Memory B cell (primary cell): ENCODE measurements at regions not wholly inside any gene's neighbourhood (a gene's known extent, or its start where the extent isn't known, plus 50 kb on each side); places are given as distances from the start of the nearest gene placed in this dataset.

Experiments used
- ATAC-seq: fragments of 150-1000 bp; cut with Tn5 transposase; 2 replicates; pipeline ENCODE4 v1.10.0; 2021; ENCODE audit warnings: low read depth, mild to moderate bottlenecking, moderate library complexity
- DNase-seq, 2 donors: peaks; one replicate each; pipeline ENCODE4 v3.0.0; 2022; ENCODE audit warnings: low spot score in 2 of 2
- H3K27ac Mint-ChIP-seq: one replicate; pipeline ENCODE4 v1.8.0; 2022; ENCODE audit warnings: mild to moderate bottlenecking, moderate library complexity, mixed read lengths
- H3K27me3 Mint-ChIP-seq: one replicate; pipeline ENCODE4 v1.8.0; 2022; ENCODE audit warnings: mixed read lengths
- H3K36me3 Mint-ChIP-seq: one replicate; pipeline ENCODE4 v1.8.0; 2022; ENCODE audit warnings: mild to moderate bottlenecking, mixed read lengths
- H3K4me1 Mint-ChIP-seq: one replicate; pipeline ENCODE4 v1.8.0; 2022; ENCODE audit warnings: mixed read lengths
- H3K4me3 Mint-ChIP-seq: one replicate; pipeline ENCODE4 v1.8.0; 2022; ENCODE audit warnings: mild to moderate bottlenecking, moderate library complexity, mixed read lengths
- H3K9me3 Mint-ChIP-seq: one replicate; pipeline ENCODE4 v1.8.0; 2022; ENCODE audit warnings: mixed read lengths

DNA sequence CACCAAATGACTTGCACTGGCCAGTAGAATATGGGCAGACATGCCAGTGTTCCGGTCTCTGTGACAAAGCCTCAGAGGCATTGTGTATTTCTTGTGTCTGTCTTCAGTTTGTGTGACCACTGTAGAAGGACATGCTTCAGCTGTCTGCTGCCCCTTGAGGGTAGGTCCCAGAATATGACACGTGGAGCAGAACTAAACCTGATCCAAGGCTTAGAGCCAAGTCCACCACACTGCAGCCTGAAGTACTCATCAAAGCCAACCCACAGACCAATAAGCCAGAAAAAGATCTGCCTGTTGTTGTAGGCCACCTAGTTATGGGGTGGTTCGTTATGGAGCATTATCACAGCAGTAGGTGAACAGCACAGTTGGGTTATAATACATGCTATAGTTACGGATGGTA lies 468.9 kb downstream of the PSAT1 start:
- ATAC-seq (no peak), DNase-seq (no peak)
- no peak overlapping the region for H3K27ac Mint-ChIP-seq
- H3K4me3 Mint-ChIP-seq, result no peak overlapping the region
- no peaks in the 10 kb centered on the region for H3K9me3 Mint-ChIP-seq
- no peaks in the 10 kb centered on the region for H3K36me3 Mint-ChIP-seq
- H3K4me1 Mint-ChIP-seq, result peaks cover 6% of the 10 kb centered on the region
- H3K27me3 Mint-ChIP-seq, result no peaks in the 10 kb centered on the region

DNA sequence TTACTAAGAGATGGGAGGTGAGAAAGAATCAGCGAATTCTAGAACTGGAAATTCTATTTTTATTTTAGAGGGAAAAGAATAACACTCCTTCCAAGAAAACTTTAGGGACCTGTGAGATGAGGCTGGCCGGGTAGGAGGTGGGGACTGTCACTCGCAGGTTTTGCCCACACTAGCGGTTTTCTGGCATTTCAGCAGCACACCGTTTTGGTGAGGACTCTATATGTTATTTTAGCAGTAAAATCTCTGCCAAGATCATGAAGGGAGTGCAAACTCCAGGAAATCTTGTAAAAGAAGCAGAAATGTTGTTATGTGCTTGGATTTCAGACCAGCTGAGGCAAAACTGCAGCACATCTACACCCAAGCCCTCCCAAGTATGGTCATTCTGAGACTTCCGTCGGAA lies 470.6 kb downstream of the PSAT1 start:
- H3K27ac Mint-ChIP-seq, result no peak overlapping the region

DNA sequence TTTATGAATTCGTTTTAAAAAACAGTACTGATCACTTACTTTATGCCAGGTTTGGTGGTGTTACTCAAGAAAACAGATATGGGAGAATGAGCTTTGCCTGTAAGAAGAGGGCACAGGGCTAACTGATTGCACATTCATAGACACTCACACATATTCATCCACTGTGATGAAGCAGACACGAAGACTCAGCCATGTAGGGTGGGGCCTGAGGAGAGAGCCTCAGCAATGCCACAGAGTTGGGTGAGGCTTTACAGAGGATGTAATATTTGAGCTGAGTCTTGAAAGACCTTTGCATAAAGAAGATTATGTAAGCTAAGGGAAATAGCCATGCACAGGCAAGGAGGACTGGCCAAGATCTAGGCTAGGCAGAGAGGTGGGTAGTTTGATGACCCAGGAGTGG lies 472.8 kb downstream of the PSAT1 start:
- no peaks in the 10 kb centered on the region for H3K36me3 Mint-ChIP-seq
- no peak overlapping the region for H3K4me3 Mint-ChIP-seq
- no peak for DNase-seq
- peaks cover 6% of the 10 kb centered on the region for H3K4me1 Mint-ChIP-seq
- peak overlapping the region; percentile 56 for H3K27ac Mint-ChIP-seq
- ATAC-seq, result peak; percentile 38
- no peaks in the 10 kb centered on the region for H3K27me3 Mint-ChIP-seq
- no peaks in the 10 kb centered on the region for H3K9me3 Mint-ChIP-seq

More for the DNA sequence above, 470.6 kb downstream of the PSAT1 start:
- H3K9me3 Mint-ChIP-seq, result no peaks in the 10 kb centered on the region
- DNase-seq, result no peak
- H3K27me3 Mint-ChIP-seq, result no peaks in the 10 kb centered on the region
- no peaks in the 10 kb centered on the region for H3K36me3 Mint-ChIP-seq
- no peak for ATAC-seq
- H3K4me3 Mint-ChIP-seq, result no peak overlapping the region
- H3K4me1 Mint-ChIP-seq, result peaks cover 6% of the 10 kb centered on the region

DNA sequence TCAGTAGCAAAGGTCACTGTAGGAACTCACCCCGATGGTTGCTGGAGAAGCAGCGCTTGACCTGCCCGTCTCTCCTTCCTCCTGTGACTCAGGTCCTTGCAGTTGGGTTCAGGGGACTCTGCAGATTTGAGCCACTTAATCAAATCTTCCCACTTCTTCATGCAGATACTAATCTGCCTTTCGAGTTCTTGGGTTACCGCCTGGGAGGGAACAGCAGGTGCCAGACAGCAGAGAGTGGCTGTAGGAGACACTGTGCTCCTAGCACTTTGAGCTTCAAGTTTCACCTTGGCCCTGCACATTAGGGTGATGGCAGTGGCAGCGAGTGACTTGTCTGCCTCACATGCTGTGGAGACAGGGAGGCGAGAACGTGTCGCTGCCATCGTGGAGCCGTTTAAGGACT lies 478.3 kb downstream of the PSAT1 start:
- Mint-ChIP-seq H3K4me1 (peaks cover 18% of the 10 kb centered on the region), H3K27me3 (no peaks in the 10 kb centered on the region), H3K4me3 (no peak overlapping the region), H3K27ac (no peak overlapping the region), H3K9me3 (no peaks in the 10 kb centered on the region), H3K36me3 (no peaks in the 10 kb centered on the region)
- no peak for DNase-seq
- no peak for ATAC-seq

DNA sequence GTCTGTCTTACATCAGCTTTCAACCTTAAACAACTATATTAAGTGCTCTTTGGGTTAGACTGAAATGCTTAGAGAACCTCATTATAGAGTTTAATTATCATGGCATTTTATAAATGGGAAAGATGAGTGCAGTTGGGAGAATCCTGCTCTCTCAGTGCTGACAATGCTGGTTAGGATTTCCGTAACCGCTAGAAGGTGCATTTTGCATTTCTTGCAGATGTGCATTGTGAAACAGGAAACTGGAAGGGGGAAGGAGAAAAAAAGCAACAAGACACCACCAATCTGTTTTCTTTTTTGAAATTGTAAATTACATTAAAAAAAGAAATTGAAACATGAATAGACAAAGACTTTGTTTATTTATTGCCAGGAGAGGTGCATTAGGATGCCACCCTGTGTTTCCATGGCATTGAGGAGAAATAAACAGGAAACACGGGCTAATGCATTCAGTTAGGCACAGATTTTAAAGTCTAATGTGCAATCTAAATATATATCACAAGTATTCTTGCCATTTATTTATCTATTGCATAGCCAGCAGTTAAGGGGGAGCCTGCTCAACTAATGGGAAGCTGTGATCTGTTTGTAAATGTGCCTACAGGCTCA lies 478.9 kb downstream of the PSAT1 start:
- Mint-ChIP-seq H3K4me1 (peaks cover 18% of the 10 kb centered on the region), H3K27me3 (no peaks in the 10 kb centered on the region)

DNA sequence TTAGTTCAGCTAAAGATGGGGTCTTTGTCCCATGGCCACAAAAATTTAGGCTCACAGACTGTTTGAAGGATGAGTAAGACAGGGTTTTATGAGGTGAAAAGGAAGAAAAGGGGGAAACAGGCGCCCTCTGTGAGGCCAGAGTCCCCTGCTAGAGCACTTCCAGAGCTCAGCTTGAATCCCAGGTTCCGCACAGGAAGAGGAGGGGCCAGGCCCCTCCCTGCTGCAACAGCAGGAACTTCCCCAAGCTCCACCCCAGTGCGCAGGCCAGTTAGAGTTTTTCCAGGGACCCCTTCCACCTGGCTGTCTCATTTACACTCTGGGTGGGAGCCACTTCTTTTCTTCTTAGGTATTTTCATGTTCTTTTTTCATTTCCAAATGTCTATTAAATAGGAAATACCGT lies 480.8 kb downstream of the PSAT1 start:
- H3K36me3 Mint-ChIP-seq, result no peaks in the 10 kb centered on the region
- H3K4me1 Mint-ChIP-seq, result peaks cover 18% of the 10 kb centered on the region
- DNase-seq (no peak), ATAC-seq (no peak)
- H3K4me3 Mint-ChIP-seq, result no peak overlapping the region
- no peaks in the 10 kb centered on the region for H3K9me3 Mint-ChIP-seq
- H3K27me3 Mint-ChIP-seq, result no peaks in the 10 kb centered on the region
- no peak overlapping the region for H3K27ac Mint-ChIP-seq

More for the DNA sequence above, 478.9 kb downstream of the PSAT1 start:
- peak overlapping the region; percentile 30 for H3K4me3 Mint-ChIP-seq
- H3K36me3 Mint-ChIP-seq, result no peaks in the 10 kb centered on the region
- DNase-seq (no peak), ATAC-seq (peak; percentile 21)
- H3K9me3 Mint-ChIP-seq, result no peaks in the 10 kb centered on the region
- no peak overlapping the region for H3K27ac Mint-ChIP-seq

DNA sequence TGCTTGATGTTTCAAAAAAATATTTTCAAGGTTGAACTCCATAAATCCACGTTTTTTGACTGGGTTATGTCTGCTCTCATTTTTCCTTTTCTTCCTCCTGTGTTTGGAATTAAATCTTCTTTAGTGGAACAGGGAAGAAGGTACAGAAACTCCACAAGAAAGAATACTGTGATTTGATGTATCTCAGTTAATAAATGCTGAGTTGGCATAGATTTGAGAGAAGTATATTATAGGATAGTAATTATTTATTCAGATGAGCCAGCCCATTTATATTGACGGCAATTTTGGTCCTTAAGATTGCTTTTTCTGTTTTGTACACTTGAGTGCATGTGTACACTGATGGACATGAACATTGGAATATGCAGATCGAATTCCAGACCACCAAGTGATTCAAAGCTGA lies 481.4 kb downstream of the PSAT1 start:
- peaks cover 19% of the 10 kb centered on the region for H3K4me1 Mint-ChIP-seq
- H3K27ac Mint-ChIP-seq, result no peak overlapping the region
- no peak for DNase-seq
- no peaks in the 10 kb centered on the region for H3K9me3 Mint-ChIP-seq
- no peak overlapping the region for H3K4me3 Mint-ChIP-seq
- H3K27me3 Mint-ChIP-seq, result no peaks in the 10 kb centered on the region
- ATAC-seq, result no peak
- no peaks in the 10 kb centered on the region for H3K36me3 Mint-ChIP-seq

DNA sequence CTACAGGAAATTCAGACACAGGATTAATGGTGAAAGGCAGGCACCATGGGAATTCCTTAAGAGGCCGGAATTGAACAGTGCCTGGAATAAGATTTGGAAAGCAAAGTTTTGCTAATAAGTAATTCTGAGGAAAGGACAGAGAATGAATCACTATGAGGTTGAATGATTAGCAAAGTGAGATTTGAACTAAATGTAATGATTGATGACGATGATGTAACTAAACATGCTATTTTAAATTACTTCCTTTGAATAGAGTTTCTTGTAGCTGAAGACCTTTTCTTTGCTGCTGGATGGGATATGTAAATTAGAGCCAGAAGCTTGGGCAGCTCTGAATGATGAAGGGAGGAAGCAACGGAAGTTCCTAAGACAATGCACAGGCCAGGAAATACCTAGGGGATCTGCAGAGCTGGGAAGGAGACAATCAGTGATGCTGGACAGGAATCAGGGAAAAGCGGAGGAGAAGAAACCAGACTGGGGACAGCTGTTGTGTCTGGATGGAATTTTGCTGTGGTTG lies 482.0 kb downstream of the PSAT1 start:
- no peak for ATAC-seq

DNA sequence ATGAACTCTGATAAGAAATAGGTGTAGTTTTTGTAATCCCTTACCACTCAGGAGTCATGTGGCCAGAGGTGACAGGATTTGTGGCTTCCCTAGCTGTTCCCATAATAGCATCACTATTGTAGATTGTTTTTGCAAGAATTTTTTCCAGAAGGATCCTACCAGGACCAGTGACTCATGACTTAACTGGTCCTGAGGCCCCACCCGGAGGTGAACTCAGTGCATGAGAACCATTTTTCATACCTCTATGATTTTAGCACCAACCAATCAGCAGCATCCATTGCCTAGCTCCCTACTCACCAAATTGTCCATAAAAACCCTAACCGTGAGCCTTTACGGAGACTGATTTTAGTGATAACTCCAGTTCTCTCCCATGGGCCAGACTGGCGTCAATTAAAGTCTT lies 484.8 kb downstream of the PSAT1 start:
- H3K36me3 Mint-ChIP-seq, result no peaks in the 10 kb centered on the region
- no peak overlapping the region for H3K4me3 Mint-ChIP-seq
- DNase-seq (no peak), ATAC-seq (no peak)
- H3K27ac Mint-ChIP-seq, result no peak overlapping the region
- H3K9me3 Mint-ChIP-seq, result no peaks in the 10 kb centered on the region
- H3K4me1 Mint-ChIP-seq, result peaks cover 10% of the 10 kb centered on the region
- no peaks in the 10 kb centered on the region for H3K27me3 Mint-ChIP-seq

More for the DNA sequence above, 482.0 kb downstream of the PSAT1 start:
- no peaks in the 10 kb centered on the region for H3K36me3 Mint-ChIP-seq
- H3K27ac Mint-ChIP-seq, result no peak overlapping the region
- no peak overlapping the region for H3K4me3 Mint-ChIP-seq
- H3K27me3 Mint-ChIP-seq, result no peaks in the 10 kb centered on the region
- no peak for DNase-seq
- no peaks in the 10 kb centered on the region for H3K9me3 Mint-ChIP-seq
- H3K4me1 Mint-ChIP-seq, result peaks cover 21% of the 10 kb centered on the region

DNA sequence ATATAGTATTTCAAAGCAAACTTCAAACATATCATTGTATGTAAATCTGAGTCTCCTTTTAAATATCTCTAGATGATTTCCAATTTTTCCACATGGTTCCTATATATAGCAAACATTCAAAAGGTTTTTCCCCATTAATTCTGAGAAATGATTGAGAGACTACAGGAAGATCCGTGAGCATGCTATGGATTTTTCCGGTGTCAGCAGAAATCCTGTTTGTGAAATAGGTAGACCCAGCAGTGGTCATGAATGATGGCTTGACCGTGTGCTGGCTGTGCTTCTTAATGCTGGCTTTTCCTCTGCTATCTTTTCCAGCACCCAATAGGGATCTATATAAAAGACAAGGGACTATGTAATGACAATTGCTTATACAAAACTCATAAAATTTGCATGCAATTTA lies 485.3 kb downstream of the PSAT1 start:
- ATAC-seq, result no peak
- H3K4me3 Mint-ChIP-seq, result no peak overlapping the region
- H3K9me3 Mint-ChIP-seq, result no peaks in the 10 kb centered on the region
- peaks cover 6% of the 10 kb centered on the region for H3K4me1 Mint-ChIP-seq
- no peaks in the 10 kb centered on the region for H3K27me3 Mint-ChIP-seq
- H3K27ac Mint-ChIP-seq, result no peak overlapping the region
- no peak for DNase-seq
- H3K36me3 Mint-ChIP-seq, result no peaks in the 10 kb centered on the region

DNA sequence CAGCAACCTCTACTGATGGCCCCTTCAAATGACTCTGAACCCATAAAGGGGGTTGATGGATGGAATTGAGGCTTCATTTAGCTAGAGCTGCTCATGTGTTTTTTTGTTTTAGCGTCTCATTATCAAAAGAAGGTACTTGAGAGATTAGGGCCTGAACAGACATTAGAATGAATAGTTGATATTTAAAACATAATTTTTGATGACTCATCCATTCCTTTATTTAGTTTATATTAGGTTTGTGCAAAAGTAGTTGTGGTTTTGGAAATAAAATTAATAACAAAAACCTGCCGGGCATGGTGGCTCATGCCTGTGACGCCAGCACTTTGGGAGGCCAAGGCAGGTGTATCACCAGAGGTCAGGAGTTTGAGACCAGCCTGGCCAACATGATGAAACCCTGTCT lies 485.9 kb downstream of the PSAT1 start:
- Mint-ChIP-seq H3K4me1 (peaks cover 6% of the 10 kb centered on the region), H3K9me3 (no peaks in the 10 kb centered on the region), H3K27me3 (no peaks in the 10 kb centered on the region), H3K27ac (no peak overlapping the region), H3K4me3 (no peak overlapping the region), H3K36me3 (no peaks in the 10 kb centered on the region)
- DNase-seq (no peak), ATAC-seq (no peak)

DNA sequence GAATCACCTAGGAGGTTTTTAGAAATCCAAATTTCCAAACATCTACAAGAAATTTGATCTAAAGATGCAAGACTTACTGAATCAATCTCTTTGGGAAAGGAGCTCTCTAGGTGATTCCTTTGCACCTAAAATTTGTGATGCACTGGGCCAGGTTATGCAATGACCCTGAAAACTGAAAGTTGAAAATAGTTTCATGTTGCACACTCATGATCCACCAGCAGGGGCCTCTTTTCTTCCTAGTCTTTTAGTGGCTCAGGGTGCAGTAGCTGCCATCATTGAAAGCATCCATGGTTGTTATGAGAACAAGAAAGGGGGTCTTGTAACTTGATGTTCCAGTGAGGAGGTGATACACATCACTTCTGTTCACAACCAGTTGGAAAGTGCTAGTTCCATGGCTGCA lies 486.8 kb downstream of the PSAT1 start:
- Mint-ChIP-seq H3K9me3 (no peaks in the 10 kb centered on the region), H3K27ac (no peak overlapping the region), H3K27me3 (no peaks in the 10 kb centered on the region), H3K4me1 (peaks cover 6% of the 10 kb centered on the region), H3K36me3 (no peaks in the 10 kb centered on the region), H3K4me3 (no peak overlapping the region)
- ATAC-seq (no peak), DNase-seq (no peak)

DNA sequence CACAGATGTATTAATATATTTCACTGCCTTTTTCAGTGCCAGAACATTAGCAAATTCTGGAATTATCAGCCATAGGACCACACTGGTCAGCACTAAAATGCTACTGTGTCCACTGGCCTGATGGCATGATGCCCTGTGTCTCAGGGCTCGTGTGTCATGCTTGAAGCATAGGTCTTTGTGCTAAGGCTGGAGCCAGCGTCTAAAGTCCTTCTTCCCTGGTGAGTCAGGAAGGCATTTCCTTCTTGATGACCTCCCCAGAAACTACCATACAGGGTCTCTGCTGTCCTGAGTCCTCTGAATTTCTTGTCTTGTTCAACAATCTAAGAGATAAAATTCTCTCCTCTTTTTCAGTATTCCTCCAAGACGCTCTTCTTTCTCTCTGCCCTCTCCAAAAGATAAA lies 489.9 kb downstream of the PSAT1 start:
- no peaks in the 10 kb centered on the region for H3K27me3 Mint-ChIP-seq
- ATAC-seq, result no peak
- DNase-seq, result no peak

DNA sequence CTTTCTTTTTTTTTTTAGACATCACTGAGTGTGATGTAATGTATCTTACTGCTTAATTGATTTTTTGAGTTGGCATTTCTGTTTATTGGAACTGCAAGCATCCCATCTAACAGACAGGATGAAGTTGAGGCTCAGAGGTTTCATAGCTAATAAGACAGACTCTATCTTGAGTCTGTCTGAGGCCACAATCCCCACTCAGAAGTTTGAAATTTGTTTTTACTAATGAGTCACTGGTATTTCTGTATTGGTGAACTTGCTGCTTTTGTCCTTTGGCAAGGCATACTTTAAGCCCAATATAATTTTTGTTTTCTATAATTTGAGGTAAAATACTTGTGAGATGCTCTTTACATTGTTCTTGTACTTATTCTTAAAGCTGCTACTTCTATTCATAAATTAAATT lies 491.2 kb downstream of the PSAT1 start:
- H3K4me1 Mint-ChIP-seq, result peaks cover 4% of the 10 kb centered on the region
- no peak for DNase-seq

More for the DNA sequence above, 489.9 kb downstream of the PSAT1 start:
- Mint-ChIP-seq H3K4me3 (no peak overlapping the region), H3K9me3 (peaks cover 1% of the 10 kb centered on the region), H3K36me3 (no peaks in the 10 kb centered on the region), H3K27ac (no peak overlapping the region), H3K4me1 (peaks cover 4% of the 10 kb centered on the region)

DNA sequence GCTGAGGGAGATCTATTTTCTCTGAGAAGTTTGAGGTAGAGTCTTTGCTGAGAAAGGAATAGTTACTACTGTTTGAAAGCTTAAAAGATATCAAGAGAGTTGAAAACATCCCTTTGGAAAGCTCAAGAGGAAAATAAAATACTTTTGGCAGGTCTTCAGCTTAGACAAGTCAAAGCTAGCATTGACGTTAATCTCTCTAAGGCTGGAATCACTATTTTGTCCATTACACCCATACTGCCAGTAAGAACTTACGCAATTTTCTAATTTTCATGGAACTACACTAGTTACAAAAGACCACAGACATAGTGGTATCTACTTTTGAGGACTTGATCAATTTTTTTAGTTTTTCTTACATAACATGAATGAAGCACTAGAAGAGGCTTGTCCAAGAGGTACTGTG lies 494.9 kb downstream of the PSAT1 start:
- Mint-ChIP-seq H3K27ac (no peak overlapping the region), H3K27me3 (no peaks in the 10 kb centered on the region), H3K4me3 (no peak overlapping the region), H3K9me3 (peaks cover 1% of the 10 kb centered on the region), H3K36me3 (no peaks in the 10 kb centered on the region), H3K4me1 (no peaks in the 10 kb centered on the region)
- DNase-seq, result no peak
- no peak for ATAC-seq

More for the DNA sequence above, 491.2 kb downstream of the PSAT1 start:
- no peak overlapping the region for H3K27ac Mint-ChIP-seq
- H3K27me3 Mint-ChIP-seq, result no peaks in the 10 kb centered on the region
- H3K4me3 Mint-ChIP-seq, result no peak overlapping the region
- ATAC-seq, result no peak
- no peaks in the 10 kb centered on the region for H3K36me3 Mint-ChIP-seq
- peaks cover 1% of the 10 kb centered on the region for H3K9me3 Mint-ChIP-seq
